OCI-LY1 (cell line): ENCODE measurements at regions not wholly inside any gene's neighbourhood (a gene's known extent, or its start where the extent isn't known, plus 50 kb on each side); places are given as distances from the start of the nearest gene placed in this dataset.

Experiments
- H2AFZ ChIP-seq: fragments of 200-600 bp; sonication (generic), shearing (Covaris generic); 2 replicates; pipeline ENCODE4 v1.6.0; 2014; ENCODE audit warnings: antibody characterized with exemption, mild to moderate bottlenecking, low read length
- H3F3A ChIP-seq: fragments of 200-600 bp; sonication (generic), shearing (Covaris generic); 2 replicates; pipeline ENCODE4 v1.6.0; 2014; ENCODE audit warnings: mild to moderate bottlenecking, antibody characterized with exemption, low read length, moderate library complexity; ENCODE audit not compliant: insufficient read depth
- H3K27ac ChIP-seq: fragments of 200-600 bp; sonication (generic); 2 replicates; pipeline ENCODE4 v1.5.1; 2014; ENCODE audit warnings: low read length, mixed run types, mild to moderate bottlenecking, low read depth; ENCODE audit not compliant: poor library complexity, severe bottlenecking
- H3K27me3 ChIP-seq: fragments of 200-600 bp; sonication (generic); 2 replicates; pipeline ENCODE4 v1.6.0; 2014; ENCODE audit warnings: antibody characterized with exemption, mild to moderate bottlenecking, low read length, moderate library complexity; ENCODE audit not compliant: insufficient read depth
- H3K36me3 ChIP-seq: fragments of 200-600 bp; sonication (generic); 2 replicates; pipeline ENCODE4 v1.6.1; 2014; ENCODE audit warnings: mild to moderate bottlenecking, antibody characterized with exemption, low read length, moderate library complexity, mixed read lengths; ENCODE audit not compliant: insufficient read depth
- H3K4me1 ChIP-seq: fragments of 200-600 bp; sonication (generic); 2 replicates; pipeline ENCODE4 v1.5.1; 2014; ENCODE audit warnings: mild to moderate bottlenecking, low read length, moderate library complexity; ENCODE audit not compliant: insufficient read depth, severe bottlenecking
- H3K4me2 ChIP-seq: fragments of 200-600 bp; sonication (generic), shearing (Covaris generic); 2 replicates; pipeline ENCODE4 v1.6.1; 2014; ENCODE audit warnings: low read length
- H3K4me3 ChIP-seq: fragments of 200-600 bp; sonication (generic); 2 replicates; pipeline ENCODE4 v1.5.1; 2014; ENCODE audit warnings: low read length, low read depth, mild to moderate bottlenecking, mixed read lengths; ENCODE audit not compliant: poor library complexity, severe bottlenecking
- H3K79me2 ChIP-seq: fragments of 200-600 bp; shearing (Covaris generic); 2 replicates; pipeline ENCODE4 v1.6.1; 2016; ENCODE audit warnings: mixed run types, low read length, mixed read lengths; ENCODE audit not compliant: insufficient read depth
- H3K9ac ChIP-seq: fragments of 200-600 bp; sonication (generic), shearing (Covaris generic); 2 replicates; pipeline ENCODE4 v1.6.1; 2014; ENCODE audit warnings: mild to moderate bottlenecking, low read length, mixed read lengths
- H3K9me2 ChIP-seq: fragments of 200-600 bp; sonication (generic), shearing (Covaris generic); 2 replicates; pipeline ENCODE4 v1.6.1; 2014; ENCODE audit warnings: low read depth, mild to moderate bottlenecking, low read length, mixed read lengths
- H3K9me3 ChIP-seq: fragments of 200-600 bp; shearing (Covaris generic); 2 replicates; pipeline ENCODE4 v1.6.1; 2014; ENCODE audit warnings: low read length, mixed read lengths
- H4K20me1 ChIP-seq: fragments of 200-600 bp; sonication (generic), shearing (Covaris generic); 2 replicates; pipeline ENCODE4 v1.6.0; 2016; ENCODE audit warnings: mild to moderate bottlenecking, low read length; ENCODE audit not compliant: insufficient read depth
- CTCF ChIP-seq: fragments of 200-600 bp; sonication (generic), shearing (Covaris generic); IDR thresholded peaks from 2 replicates; pipeline ENCODE4 v1.5.1; 2017; ENCODE audit warnings: mild to moderate bottlenecking, antibody characterized with exemption, low read length, moderate library complexity, mixed read lengths
- EZH2 ChIP-seq: fragments of 200-600 bp; sonication (generic), shearing (Covaris generic); IDR thresholded peaks from 2 replicates; pipeline ENCODE4 v1.8.0; 2017; ENCODE audit warnings: borderline replicate concordance, mixed run types, mild to moderate bottlenecking, antibody characterized with exemption, low read length, moderate library complexity, mixed read lengths

GRCh38 chr14:97723351-97723750, 926.2 kb downstream of the VRK1 start:
- Histone ChIP-seq H4K20me1 (no peaks in the 10 kb centered on the region), H3K9ac (no peak overlapping the region), H3K9me2 (no peaks in the 10 kb centered on the region), H3K4me1 (no peaks in the 10 kb centered on the region), H3K36me3 (no peaks in the 10 kb centered on the region), H3K9me3 (no peaks in the 10 kb centered on the region), H3K4me2 (no peak overlapping the region), H3K79me2 (no peaks in the 10 kb centered on the region), H3K4me3 (no peak overlapping the region), H2AFZ (no peak overlapping the region), H3F3A (no peaks in the 10 kb centered on the region), H3K27me3 (no peaks in the 10 kb centered on the region), H3K27ac (no peak overlapping the region)
- TF ChIP-seq CTCF (no peak), EZH2 (no peak)

- H3K9me2 ChIP-seq, result no peaks in the 10 kb centered on the region
- no peak overlapping the region for H3K4me3 ChIP-seq
- H2AFZ ChIP-seq, result no peak overlapping the region
- TF ChIP-seq EZH2 (no peak), CTCF (no peak)
- H3K9me3 ChIP-seq, result no peaks in the 10 kb centered on the region
- H3K27me3 ChIP-seq, result no peaks in the 10 kb centered on the region
- H3K9ac ChIP-seq, result no peak overlapping the region
- no peak overlapping the region for H3K4me2 ChIP-seq
- H3F3A ChIP-seq, result no peaks in the 10 kb centered on the region
- H4K20me1 ChIP-seq, result no peaks in the 10 kb centered on the region
- no peaks in the 10 kb centered on the region for H3K79me2 ChIP-seq
- H3K36me3 ChIP-seq, result no peaks in the 10 kb centered on the region
- H3K4me1 ChIP-seq, result no peaks in the 10 kb centered on the region
- no peak overlapping the region for H3K27ac ChIP-seq
Measured at GRCh38 chr14:97723819-97724218, 926.6 kb downstream of the VRK1 start.

- no peaks in the 10 kb centered on the region for H4K20me1 ChIP-seq
- no peaks in the 10 kb centered on the region for H3K9me3 ChIP-seq
- H3K27me3 ChIP-seq, result no peaks in the 10 kb centered on the region
- H3K36me3 ChIP-seq, result no peaks in the 10 kb centered on the region
- no peak overlapping the region for H3K4me2 ChIP-seq
- no peaks in the 10 kb centered on the region for H3K79me2 ChIP-seq
- H3K27ac ChIP-seq, result no peak overlapping the region
- no peak overlapping the region for H2AFZ ChIP-seq
- H3K9me2 ChIP-seq, result no peaks in the 10 kb centered on the region
- H3K4me1 ChIP-seq, result no peaks in the 10 kb centered on the region
- TF ChIP-seq CTCF (no peak), EZH2 (no peak)
- H3K9ac ChIP-seq, result no peak overlapping the region
- no peaks in the 10 kb centered on the region for H3F3A ChIP-seq
- no peak overlapping the region for H3K4me3 ChIP-seq
Measured at GRCh38 chr14:97724265-97724731, 927.1 kb downstream of the VRK1 start.
